ENCODE measurements at regions not wholly inside any gene's neighbourhood (a gene's known extent, or its start where the extent isn't known, plus 50 kb on each side); places are given as distances from the start of the nearest gene placed in this dataset.

DNA sequence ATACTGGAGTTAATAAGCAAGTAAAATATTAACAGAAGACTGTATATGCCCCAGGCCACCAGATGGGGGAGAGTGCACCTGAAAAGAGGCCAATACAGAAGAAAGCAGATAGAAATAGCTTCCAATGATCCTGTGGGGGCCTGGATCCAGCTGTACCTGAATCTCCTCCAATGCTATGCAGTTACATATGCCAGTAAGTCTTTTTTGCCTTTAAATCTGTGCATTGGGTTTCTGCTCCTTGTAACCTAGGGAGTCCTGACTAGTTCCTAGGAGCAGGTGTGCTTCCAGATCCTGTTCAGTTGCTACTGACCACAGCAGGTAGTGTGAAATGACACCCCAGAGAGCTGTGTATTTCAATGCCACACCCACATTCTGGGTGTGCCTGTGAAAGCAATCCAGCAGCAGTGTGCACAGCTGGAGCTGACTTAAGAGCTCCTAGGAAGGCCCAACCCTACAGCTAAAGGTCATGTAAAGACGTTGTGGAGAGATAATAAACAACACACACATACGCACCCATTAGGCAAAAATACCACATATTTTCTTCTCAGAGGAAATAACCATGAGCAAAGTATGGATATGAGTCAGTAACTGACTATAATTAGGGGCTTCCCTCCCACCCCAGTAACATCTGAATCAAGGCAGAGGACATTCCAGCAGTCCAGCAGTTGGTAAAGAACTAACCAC, 62.2 kb upstream of the AKAP13 start:
- peak; percentile 84 for DNase-seq

DNA sequence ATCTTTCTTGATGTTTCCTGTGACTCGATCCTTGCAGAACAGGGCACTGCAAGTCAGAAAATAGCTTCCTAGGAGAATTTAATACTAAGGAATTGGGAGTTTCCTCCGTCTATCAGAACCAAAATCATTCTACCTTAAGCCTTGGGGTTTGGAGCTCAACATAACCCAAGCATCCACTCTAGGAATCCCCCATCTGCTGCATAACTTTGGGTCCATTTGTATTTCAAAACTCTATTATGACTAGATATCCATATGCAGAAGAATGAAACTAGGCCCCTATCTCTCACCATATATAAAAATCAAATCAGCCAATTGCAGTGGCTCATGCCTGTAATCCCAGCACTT, 61.7 kb upstream of the AKAP13 start:
- TF ChIP-seq POLR2A (IDR thresholded peaks at IDR 0.05): no peak
- no peak for TF ChIP-seq POLR2AphosphoS5 (IDR thresholded peaks at IDR 0.05)
- TF ChIP-seq, protein P1, sequence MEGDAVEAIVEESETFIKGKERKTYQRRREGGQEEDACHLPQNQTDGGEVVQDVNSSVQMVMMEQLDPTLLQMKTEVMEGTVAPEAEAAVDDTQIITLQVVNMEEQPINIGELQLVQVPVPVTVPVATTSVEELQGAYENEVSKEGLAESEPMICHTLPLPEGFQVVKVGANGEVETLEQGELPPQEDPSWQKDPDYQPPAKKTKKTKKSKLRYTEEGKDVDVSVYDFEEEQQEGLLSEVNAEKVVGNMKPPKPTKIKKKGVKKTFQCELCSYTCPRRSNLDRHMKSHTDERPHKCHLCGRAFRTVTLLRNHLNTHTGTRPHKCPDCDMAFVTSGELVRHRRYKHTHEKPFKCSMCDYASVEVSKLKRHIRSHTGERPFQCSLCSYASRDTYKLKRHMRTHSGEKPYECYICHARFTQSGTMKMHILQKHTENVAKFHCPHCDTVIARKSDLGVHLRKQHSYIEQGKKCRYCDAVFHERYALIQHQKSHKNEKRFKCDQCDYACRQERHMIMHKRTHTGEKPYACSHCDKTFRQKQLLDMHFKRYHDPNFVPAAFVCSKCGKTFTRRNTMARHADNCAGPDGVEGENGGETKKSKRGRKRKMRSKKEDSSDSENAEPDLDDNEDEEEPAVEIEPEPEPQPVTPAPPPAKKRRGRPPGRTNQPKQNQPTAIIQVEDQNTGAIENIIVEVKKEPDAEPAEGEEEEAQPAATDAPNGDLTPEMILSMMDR (IDR thresholded peaks at IDR 0.05): no peak
- TF ChIP-seq EP300 (IDR thresholded peaks at IDR 0.05; ENCODE audit: low read depth): no peak
- Histone ChIP-seq H3K4me3 (no peak overlapping the region), H3K36me3 (no peaks in the 10 kb centered on the region), H3K9me3 (peaks cover 0 to 5% of the 10 kb centered on the region in 2 donors), H3K27ac (peak overlapping the region; percentile 77 to 87 (median 86)), H3K27me3 (no peaks in the 10 kb centered on the region), H3K4me1 (peaks cover 13 to 42% (median 33%) of the 10 kb centered on the region in 4 donors)
- in situ Hi-C loops (cut with MboI; ENCODE audit: low pct_ligation_motif_present in 1 of 4, low pct_unique_long_range_greater_than_20kb in 1 of 4, low sequenced_read_pairs in 3 of 4): loop anchor here in 2 of 4 donors (25.0 kb wide), 2 partner anchors 169 to 519 kb away; no protein-coding TSS in a partner anchor
- intact Hi-C loops (cut with DNase I; ENCODE audit: low total_unique reads): no loop called here
- DNase-seq: no peak
- WGBS, 2 donors (ENCODE audit: low coverage in 1 of 2): 50% methylated on average over 2 of the region's 2 CpGs; no CpG with 5 or more reads in 1 of the 2 donors

More for the DNA sequence above, 62.2 kb upstream of the AKAP13 start:
- Histone ChIP-seq H3K4me3 (no peak overlapping the region), H3K27ac (peak overlapping the region; percentile 77 to 87 (median 86)), H3K9me3 (peaks cover 0 to 5% of the 10 kb centered on the region in 2 donors), H3K4me1 (peaks cover 13 to 42% (median 33%) of the 10 kb centered on the region in 4 donors), H3K36me3 (no peaks in the 10 kb centered on the region), H3K27me3 (no peaks in the 10 kb centered on the region)
- in situ Hi-C loops (cut with MboI; ENCODE audit: low pct_ligation_motif_present in 1 of 4, low pct_unique_long_range_greater_than_20kb in 1 of 4, low sequenced_read_pairs in 3 of 4) (loop anchor here in 2 of 4 donors (25.0 kb wide), 2 partner anchors 169 to 519 kb away; no protein-coding TSS in a partner anchor), intact Hi-C loops (cut with DNase I; ENCODE audit: low total_unique reads) (no loop called here)
- TF ChIP-seq, protein P1 (IDR thresholded peaks at IDR 0.05): peak in 2 of 5 experiments; percentile 20 to 37
- peak; percentile 71 to 88 (median 78) for TF ChIP-seq POLR2AphosphoS5 (IDR thresholded peaks at IDR 0.05)
- peak; percentile 72 for TF ChIP-seq POLR2A (IDR thresholded peaks at IDR 0.05)
- TF ChIP-seq EP300 (IDR thresholded peaks at IDR 0.05; ENCODE audit: low read depth): no peak
- 0 to 11% methylated on average over 1 to 2 of the region's 2 CpGs for WGBS, 2 donors (ENCODE audit: low coverage in 1 of 2)

DNA sequence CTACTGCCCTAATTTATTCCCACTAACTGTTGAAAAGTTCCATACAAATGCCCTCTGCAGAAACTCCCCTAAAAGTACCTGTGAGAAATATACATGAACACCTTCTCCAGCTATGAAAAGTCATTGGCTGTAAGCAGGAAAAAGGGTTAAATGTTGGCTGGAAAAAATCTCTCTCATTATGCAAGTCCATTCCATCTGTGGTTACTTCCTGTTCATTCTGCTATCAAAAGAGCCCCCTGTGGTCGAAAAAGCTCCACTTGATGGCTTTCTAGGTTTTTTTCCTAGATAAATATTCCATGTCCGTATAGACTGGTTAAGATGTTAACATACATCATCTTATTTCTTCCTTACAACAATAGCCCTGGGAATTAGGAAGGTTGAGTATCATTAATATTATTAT, 56.2 kb upstream of the AKAP13 start:
- in situ Hi-C loops (cut with MboI; ENCODE audit: low pct_ligation_motif_present in 1 of 4, low pct_unique_long_range_greater_than_20kb in 1 of 4, low sequenced_read_pairs in 3 of 4): loop anchor here in 2 of 4 donors (25.0 kb wide), 2 partner anchors 163 to 513 kb away; no protein-coding TSS in a partner anchor

DNA sequence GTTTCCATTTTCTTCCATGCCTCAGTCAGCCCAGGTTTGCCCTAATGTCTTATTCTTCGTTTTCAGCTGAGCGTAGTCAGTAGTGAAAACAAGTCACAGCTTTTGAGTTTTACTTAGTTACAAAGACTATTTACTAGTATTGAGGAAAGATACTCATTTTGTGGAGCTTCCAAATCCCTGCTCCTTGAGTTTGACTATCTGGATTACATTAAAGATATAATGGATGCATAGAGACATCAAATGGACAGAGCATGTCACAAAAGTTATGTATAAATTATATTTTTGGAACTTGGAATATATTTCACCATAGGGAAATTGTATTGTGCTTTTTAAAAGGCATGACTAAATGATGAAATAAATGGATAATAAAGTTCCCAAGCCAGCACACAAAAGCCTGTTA, 54.6 kb upstream of the AKAP13 start:
- H3K9me3 ChIP-seq: peaks cover 0 to 5% of the 10 kb centered on the region in 2 donors
- no peak for DNase-seq
- H3K36me3 ChIP-seq: no peaks in the 10 kb centered on the region
- H3K27me3 ChIP-seq: no peaks in the 10 kb centered on the region
- TF ChIP-seq POLR2A (IDR thresholded peaks at IDR 0.05) (no peak), EP300 (IDR thresholded peaks at IDR 0.05; ENCODE audit: low read depth) (no peak), POLR2AphosphoS5 (IDR thresholded peaks at IDR 0.05) (no peak)
- TF ChIP-seq, protein P1 (IDR thresholded peaks at IDR 0.05): no peak
- intact Hi-C loops (cut with DNase I; ENCODE audit: low total_unique reads) (no loop called here), in situ Hi-C loops (cut with MboI; ENCODE audit: low pct_ligation_motif_present in 1 of 4, low pct_unique_long_range_greater_than_20kb in 1 of 4, low sequenced_read_pairs in 3 of 4) (loop anchor here in 2 of 4 donors (25.0 kb wide), 1 partner anchor 161 kb away; no protein-coding TSS in a partner anchor)
- WGBS, 2 donors (ENCODE audit: low coverage in 1 of 2): 81 to 89% methylated on average over 2 of the region's 2 CpGs
- H3K27ac ChIP-seq: no peak overlapping the region
- no peak overlapping the region for H3K4me3 ChIP-seq
- H3K4me1 ChIP-seq: peaks cover 0 to 13% (median 8%) of the 10 kb centered on the region in 4 donors

More for the DNA sequence above, 56.2 kb upstream of the AKAP13 start:
- Histone ChIP-seq H3K27ac (no peak overlapping the region), H3K9me3 (peaks cover 0 to 5% of the 10 kb centered on the region in 2 donors), H3K4me1 (peaks cover 0 to 4% (median 1%) of the 10 kb centered on the region in 4 donors), H3K4me3 (no peak overlapping the region), H3K36me3 (no peaks in the 10 kb centered on the region), H3K27me3 (no peaks in the 10 kb centered on the region)
- DNase-seq: no peak
- intact Hi-C loops (cut with DNase I; ENCODE audit: low total_unique reads): no loop called here
- TF ChIP-seq EP300 (IDR thresholded peaks at IDR 0.05; ENCODE audit: low read depth): no peak
- TF ChIP-seq, protein P1 (IDR thresholded peaks at IDR 0.05): no peak
- TF ChIP-seq POLR2AphosphoS5 (IDR thresholded peaks at IDR 0.05): no peak
- 53 to 63% methylated on average over 2 of the region's 2 CpGs for WGBS, 2 donors (ENCODE audit: low coverage in 1 of 2)
